ENCODE measurements at regions not wholly inside any gene's neighbourhood (a gene's known extent, or its start where the extent isn't known, plus 50 kb on each side); places are given as distances from the start of the nearest gene placed in this dataset.

GRCh38 chr5:165083394-165083793, 1578.0 kb downstream of the MAT2B start:
- Mint-ChIP-seq H3K27ac (no peak overlapping the region), H3K4me3 (no peak overlapping the region), H3K36me3 (no peaks in the 10 kb centered on the region), H3K9me3 (ENCODE audit: low read depth) (peaks cover 6% of the 10 kb centered on the region), H3K4me1 (ENCODE audit: low read depth) (no peaks in the 10 kb centered on the region), H3K27me3 (no peaks in the 10 kb centered on the region)

DNA sequence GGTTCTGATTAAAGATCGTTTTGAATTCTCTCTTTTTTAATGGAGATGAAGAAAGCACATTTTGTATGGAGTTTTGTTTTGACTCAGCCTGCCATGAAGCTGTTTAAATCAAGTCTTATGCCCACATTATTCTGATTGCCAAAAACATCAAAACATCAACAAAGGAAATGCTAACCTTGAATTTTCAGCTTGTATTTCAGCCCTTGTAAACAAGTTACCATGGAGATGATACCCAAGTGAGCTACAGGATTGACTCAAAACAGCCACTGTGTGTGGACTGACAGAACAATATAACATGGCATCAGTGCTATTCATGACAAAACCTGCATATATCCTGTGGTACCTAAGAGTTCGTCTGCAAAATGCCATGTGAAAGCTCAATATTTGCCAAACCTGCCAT, 1581.0 kb downstream of the MAT2B start:
- Mint-ChIP-seq H3K27ac (no peak overlapping the region), H3K27me3 (no peaks in the 10 kb centered on the region), H3K36me3 (no peaks in the 10 kb centered on the region), H3K9me3 (ENCODE audit: low read depth) (peaks cover 3% of the 10 kb centered on the region), H3K4me3 (no peak overlapping the region), H3K4me1 (ENCODE audit: low read depth) (no peaks in the 10 kb centered on the region)

DNA sequence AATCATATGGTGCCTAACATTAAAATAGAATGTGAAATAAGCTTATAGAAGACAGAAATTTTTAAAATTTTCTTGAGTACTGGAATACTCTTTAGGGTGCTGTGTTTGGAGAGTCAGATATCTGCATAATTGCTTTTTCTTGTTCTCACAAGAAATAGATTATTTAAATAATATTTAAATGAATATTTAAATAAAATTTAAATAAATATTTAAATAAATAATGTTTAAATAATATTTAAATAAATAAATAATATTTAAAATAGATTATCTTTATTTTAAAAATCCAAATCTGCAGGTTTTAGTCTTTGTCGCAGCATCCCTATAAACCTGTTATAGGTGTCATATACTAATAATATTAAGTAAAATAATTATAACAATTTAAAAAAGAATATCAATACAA, 1589.4 kb downstream of the MAT2B start:
- H3K36me3 Mint-ChIP-seq: no peaks in the 10 kb centered on the region

DNA sequence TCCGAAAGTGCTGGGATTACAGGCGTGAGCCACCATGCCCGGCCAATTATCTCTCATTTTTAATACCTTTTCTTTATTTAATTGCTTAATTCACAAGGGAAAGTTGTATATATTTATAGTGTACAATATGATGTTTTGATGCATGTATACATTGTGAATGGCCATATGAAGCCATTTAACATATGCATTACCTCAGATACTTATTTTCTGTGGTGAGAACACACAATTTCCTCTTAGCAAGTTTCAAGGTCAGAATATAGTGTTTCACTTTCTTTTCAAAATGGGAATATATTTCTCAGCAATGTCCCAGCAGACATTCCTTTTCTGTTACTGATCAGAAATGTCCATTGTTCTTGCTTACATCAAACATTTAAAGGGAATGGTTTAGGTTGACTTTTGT, 1596.3 kb downstream of the MAT2B start:
- no peak overlapping the region for H3K4me3 Mint-ChIP-seq
- H3K36me3 Mint-ChIP-seq: no peaks in the 10 kb centered on the region
- H3K27me3 Mint-ChIP-seq: no peaks in the 10 kb centered on the region
- peaks cover 12% of the 10 kb centered on the region for H3K9me3 Mint-ChIP-seq (ENCODE audit: low read depth)
- H3K27ac Mint-ChIP-seq: no peak overlapping the region
- H3K4me1 Mint-ChIP-seq (ENCODE audit: low read depth): no peaks in the 10 kb centered on the region

More for the DNA sequence above, 1589.4 kb downstream of the MAT2B start:
- H3K27me3 Mint-ChIP-seq: no peaks in the 10 kb centered on the region
- H3K4me1 Mint-ChIP-seq (ENCODE audit: low read depth): no peaks in the 10 kb centered on the region
- no peak overlapping the region for H3K27ac Mint-ChIP-seq
- H3K9me3 Mint-ChIP-seq (ENCODE audit: low read depth): peaks cover 15% of the 10 kb centered on the region
- H3K4me3 Mint-ChIP-seq: no peak overlapping the region

- no peaks in the 10 kb centered on the region for H3K36me3 Mint-ChIP-seq
- no peaks in the 10 kb centered on the region for H3K4me1 Mint-ChIP-seq (ENCODE audit: low read depth)
- H3K27me3 Mint-ChIP-seq: no peaks in the 10 kb centered on the region
- no peak overlapping the region for H3K27ac Mint-ChIP-seq
- no peak overlapping the region for H3K4me3 Mint-ChIP-seq
- peaks cover 4% of the 10 kb centered on the region for H3K9me3 Mint-ChIP-seq (ENCODE audit: low read depth)
These were observed 1599.2 kb downstream of the MAT2B start for GRCh38 chr5:165104611-165105010.

DNA sequence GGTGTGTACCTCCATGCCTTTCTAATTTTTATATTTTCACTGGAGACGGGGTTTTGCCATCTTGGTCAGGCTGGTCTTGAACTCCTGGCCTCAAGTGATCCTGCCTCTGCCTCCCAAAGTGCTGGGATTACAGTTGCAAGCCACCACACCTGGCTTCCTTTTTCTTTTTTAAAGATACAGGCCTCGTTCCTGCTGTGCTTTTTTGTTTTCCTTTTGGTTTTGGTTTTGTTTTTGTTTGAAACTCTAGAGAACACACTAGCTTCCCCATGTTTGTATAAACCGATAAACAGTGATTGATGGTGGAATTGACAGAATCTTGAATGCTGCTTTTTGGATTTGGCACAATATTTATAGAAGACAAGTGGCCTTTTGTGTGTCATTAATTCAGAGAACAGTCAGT, 1603.4 kb downstream of the MAT2B start:
- Mint-ChIP-seq H3K27me3 (no peaks in the 10 kb centered on the region), H3K4me3 (no peak overlapping the region), H3K9me3 (ENCODE audit: low read depth) (no peaks in the 10 kb centered on the region), H3K4me1 (ENCODE audit: low read depth) (no peaks in the 10 kb centered on the region), H3K27ac (no peak overlapping the region), H3K36me3 (no peaks in the 10 kb centered on the region)

- Mint-ChIP-seq H3K27ac (no peak overlapping the region), H3K9me3 (ENCODE audit: low read depth) (peaks cover 14% of the 10 kb centered on the region), H3K36me3 (no peaks in the 10 kb centered on the region), H3K27me3 (no peaks in the 10 kb centered on the region), H3K4me1 (ENCODE audit: low read depth) (no peaks in the 10 kb centered on the region), H3K4me3 (no peak overlapping the region)
These were observed 1613.8 kb downstream of the MAT2B start for GRCh38 chr5:165119175-165119574.

- Mint-ChIP-seq H3K4me1 (ENCODE audit: low read depth) (no peaks in the 10 kb centered on the region), H3K27ac (no peak overlapping the region), H3K27me3 (no peaks in the 10 kb centered on the region), H3K4me3 (no peak overlapping the region), H3K36me3 (no peaks in the 10 kb centered on the region), H3K9me3 (ENCODE audit: low read depth) (peaks cover 14% of the 10 kb centered on the region)
These were observed 1621.2 kb downstream of the MAT2B start for GRCh38 chr5:165126598-165126997.

DNA sequence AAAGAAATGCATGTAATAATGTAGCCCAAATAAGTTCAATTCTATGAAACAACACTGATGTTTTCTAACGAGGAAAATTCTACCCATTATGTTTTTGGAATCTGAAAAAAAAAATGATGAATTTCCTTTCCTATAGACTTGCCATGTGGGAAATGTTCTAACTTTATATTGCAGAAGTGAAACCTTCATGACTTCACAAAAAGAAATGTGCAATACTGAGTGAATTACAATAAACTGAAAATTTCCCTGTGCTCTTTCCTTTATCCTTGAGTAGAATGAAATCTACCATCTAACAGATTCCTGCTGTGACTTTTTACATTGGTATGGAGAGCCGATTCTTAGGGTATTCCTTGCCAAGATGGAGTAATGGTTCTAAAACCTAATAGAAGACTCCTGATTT, 1622.5 kb downstream of the MAT2B start:
- Mint-ChIP-seq H3K27me3 (no peaks in the 10 kb centered on the region), H3K4me3 (no peak overlapping the region), H3K27ac (no peak overlapping the region), H3K4me1 (ENCODE audit: low read depth) (no peaks in the 10 kb centered on the region), H3K9me3 (ENCODE audit: low read depth) (peaks cover 18% of the 10 kb centered on the region), H3K36me3 (no peaks in the 10 kb centered on the region)

- Mint-ChIP-seq H3K9me3 (ENCODE audit: low read depth) (peaks cover 14% of the 10 kb centered on the region), H3K4me3 (no peak overlapping the region), H3K36me3 (no peaks in the 10 kb centered on the region), H3K27me3 (no peaks in the 10 kb centered on the region), H3K4me1 (ENCODE audit: low read depth) (no peaks in the 10 kb centered on the region), H3K27ac (no peak overlapping the region)
These were observed 1625.2 kb downstream of the MAT2B start for GRCh38 chr5:165130656-165131055.

- H3K27me3 Mint-ChIP-seq: no peaks in the 10 kb centered on the region
- no peak overlapping the region for H3K27ac Mint-ChIP-seq
- peaks cover 7% of the 10 kb centered on the region for H3K9me3 Mint-ChIP-seq (ENCODE audit: low read depth)
- no peak overlapping the region for H3K4me3 Mint-ChIP-seq
- H3K36me3 Mint-ChIP-seq: no peaks in the 10 kb centered on the region
- no peaks in the 10 kb centered on the region for H3K4me1 Mint-ChIP-seq (ENCODE audit: low read depth)
These were observed 1628.7 kb downstream of the MAT2B start for GRCh38 chr5:165134155-165134554.

DNA sequence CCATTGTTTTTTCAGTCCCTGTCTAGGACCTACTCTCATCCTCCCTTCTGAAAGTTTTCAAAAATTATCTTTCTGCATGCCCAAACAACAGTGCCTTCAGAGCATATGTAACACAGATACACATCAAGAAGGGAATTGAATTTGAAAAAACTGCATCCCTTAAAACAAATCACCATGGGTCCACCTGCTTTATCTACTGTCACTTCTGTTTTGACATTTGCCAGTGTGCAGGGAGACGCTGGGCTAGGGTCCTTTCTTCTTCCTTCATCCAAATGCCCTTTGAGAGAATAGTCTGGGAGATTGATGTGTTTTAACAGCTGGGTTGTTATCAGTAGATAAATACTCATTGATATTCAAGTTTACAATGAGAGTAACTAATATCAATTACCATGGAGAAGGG, 1630.1 kb downstream of the MAT2B start:
- H3K27me3 Mint-ChIP-seq: no peaks in the 10 kb centered on the region
- no peak overlapping the region for H3K27ac Mint-ChIP-seq
- H3K4me3 Mint-ChIP-seq: no peak overlapping the region
- no peaks in the 10 kb centered on the region for H3K4me1 Mint-ChIP-seq (ENCODE audit: low read depth)
- H3K9me3 Mint-ChIP-seq (ENCODE audit: low read depth): peaks cover 7% of the 10 kb centered on the region
- H3K36me3 Mint-ChIP-seq: no peaks in the 10 kb centered on the region

- H3K27me3 Mint-ChIP-seq: no peaks in the 10 kb centered on the region
- H3K27ac Mint-ChIP-seq: no peak overlapping the region
- H3K36me3 Mint-ChIP-seq: no peaks in the 10 kb centered on the region
- peaks cover 5% of the 10 kb centered on the region for H3K9me3 Mint-ChIP-seq (ENCODE audit: low read depth)
- no peak overlapping the region for H3K4me3 Mint-ChIP-seq
- H3K4me1 Mint-ChIP-seq (ENCODE audit: low read depth): no peaks in the 10 kb centered on the region
These were observed 1632.3 kb downstream of the MAT2B start for GRCh38 chr5:165137701-165138100.

DNA sequence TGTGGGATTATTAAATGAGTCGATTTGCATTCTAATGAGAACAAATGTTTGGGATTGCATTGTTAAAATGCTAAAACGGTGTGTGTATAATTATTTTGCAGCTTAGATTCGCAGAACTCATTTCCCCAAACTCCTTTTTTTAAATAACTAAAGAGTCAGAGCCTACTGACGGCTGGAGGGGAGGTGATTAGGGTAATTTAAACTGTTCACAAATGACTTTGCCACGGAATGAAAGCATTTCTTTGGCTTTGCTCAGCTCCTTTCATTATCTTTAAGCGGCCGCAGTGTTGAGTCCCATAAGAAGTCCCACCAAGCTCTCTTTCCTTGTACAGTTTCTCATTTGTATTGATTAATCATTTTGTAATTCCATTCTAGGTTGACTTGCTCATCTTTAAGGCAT, 1632.8 kb downstream of the MAT2B start:
- Mint-ChIP-seq H3K9me3 (ENCODE audit: low read depth) (peaks cover 3% of the 10 kb centered on the region), H3K27me3 (no peaks in the 10 kb centered on the region), H3K4me3 (no peak overlapping the region), H3K4me1 (ENCODE audit: low read depth) (no peaks in the 10 kb centered on the region), H3K36me3 (no peaks in the 10 kb centered on the region), H3K27ac (no peak overlapping the region)

GRCh38 chr5:165139262-165139661, 1633.8 kb downstream of the MAT2B start:
- Mint-ChIP-seq H3K36me3 (no peaks in the 10 kb centered on the region), H3K27ac (no peak overlapping the region), H3K27me3 (no peaks in the 10 kb centered on the region), H3K4me1 (ENCODE audit: low read depth) (no peaks in the 10 kb centered on the region), H3K9me3 (ENCODE audit: low read depth) (peaks cover 3% of the 10 kb centered on the region), H3K4me3 (no peak overlapping the region)

- H3K4me3 Mint-ChIP-seq: no peak overlapping the region
- no peaks in the 10 kb centered on the region for H3K4me1 Mint-ChIP-seq (ENCODE audit: low read depth)
- H3K27me3 Mint-ChIP-seq: no peaks in the 10 kb centered on the region
- H3K36me3 Mint-ChIP-seq: no peaks in the 10 kb centered on the region
- peaks cover 3% of the 10 kb centered on the region for H3K9me3 Mint-ChIP-seq (ENCODE audit: low read depth)
- H3K27ac Mint-ChIP-seq: no peak overlapping the region
These were observed 1634.3 kb downstream of the MAT2B start for GRCh38 chr5:165139721-165140120.

DNA sequence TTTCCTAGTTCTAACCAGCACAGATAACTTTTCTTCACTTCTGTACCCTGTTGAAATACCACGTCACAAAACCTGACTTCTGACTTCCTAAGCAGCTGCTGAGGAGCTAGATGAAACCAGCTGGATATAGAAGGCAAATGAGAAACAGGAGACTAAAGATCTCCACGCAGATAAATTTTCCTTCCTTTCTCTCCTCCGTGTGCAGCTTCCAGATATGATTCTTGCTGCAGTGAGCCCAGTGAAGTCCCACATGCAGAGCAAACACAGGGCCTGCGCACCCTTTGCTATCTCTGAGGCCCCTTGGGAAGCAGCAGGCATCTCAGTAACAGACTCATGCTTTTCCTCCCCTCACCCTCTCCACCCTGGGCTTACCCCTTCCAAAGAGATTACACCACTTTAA, 1638.3 kb downstream of the MAT2B start:
- Mint-ChIP-seq H3K9me3 (ENCODE audit: low read depth) (peaks cover 10% of the 10 kb centered on the region), H3K4me1 (ENCODE audit: low read depth) (no peaks in the 10 kb centered on the region), H3K4me3 (no peak overlapping the region), H3K36me3 (no peaks in the 10 kb centered on the region), H3K27me3 (no peaks in the 10 kb centered on the region), H3K27ac (no peak overlapping the region)
